HG02571 (cell line): ENCODE measurements at regions not wholly inside any gene's neighbourhood (a gene's known extent, or its start where the extent isn't known, plus 50 kb on each side); places are given as distances from the start of the nearest gene placed in this dataset.

Experiments used
- ATAC-seq: cut with Tn5 transposase; IDR thresholded peaks from one replicate; pipeline ENCODE4 v1.9.1; 2021; ENCODE audit warnings: mild to moderate bottlenecking, moderate library complexity; ENCODE audit not compliant: unreplicated experiment

- no peak for ATAC-seq
These were observed 599.1 kb downstream of the QKI start for GRCh38 chr6:164013480-164014208.

- no peak for ATAC-seq
These were observed 596.8 kb downstream of the QKI start for GRCh38 chr6:164011321-164011720.

GRCh38 chr6:164010441-164011103 is 596.1 kb downstream of the QKI start:
- ATAC-seq: no peak

- no peak for ATAC-seq
These were observed 594.4 kb downstream of the QKI start for GRCh38 chr6:164008902-164009301.

- ATAC-seq: no peak
These were observed 593.4 kb downstream of the QKI start for GRCh38 chr6:164007881-164008280.

GRCh38 chr6:164006459-164006858 is 591.9 kb downstream of the QKI start:
- no peak for ATAC-seq

- ATAC-seq: no peak
These were observed 590.6 kb downstream of the QKI start for GRCh38 chr6:164005004-164005711.

- ATAC-seq: no peak
These were observed 585.8 kb downstream of the QKI start for GRCh38 chr6:164000276-164000675.

GRCh38 chr6:163999475-164000125 is 585.1 kb downstream of the QKI start:
- no peak for ATAC-seq

GRCh38 chr6:163998496-163998895 is 584.0 kb downstream of the QKI start:
- ATAC-seq: no peak

- ATAC-seq: no peak
These were observed 582.0 kb downstream of the QKI start for GRCh38 chr6:163996491-163996890.

- no peak for ATAC-seq
These were observed 580.0 kb downstream of the QKI start for GRCh38 chr6:163994566-163994965.

- no peak for ATAC-seq
These were observed 578.2 kb downstream of the QKI start for GRCh38 chr6:163992701-163993100.

- ATAC-seq: no peak
These were observed 577.5 kb downstream of the QKI start for GRCh38 chr6:163992056-163992455.

- ATAC-seq: no peak
These were observed 576.8 kb downstream of the QKI start for GRCh38 chr6:163991321-163991720.

GRCh38 chr6:163986313-163986712 is 571.8 kb downstream of the QKI start:
- no peak for ATAC-seq

- ATAC-seq: no peak
These were observed 571.2 kb downstream of the QKI start for GRCh38 chr6:163985710-163986109.

GRCh38 chr6:163985040-163985439 is 570.5 kb downstream of the QKI start:
- no peak for ATAC-seq

GRCh38 chr6:163984124-163984936 is 569.8 kb downstream of the QKI start:
- ATAC-seq: no peak

GRCh38 chr6:163983679-163984078 is 569.2 kb downstream of the QKI start:
- no peak for ATAC-seq

- ATAC-seq: no peak
These were observed 559.8 kb downstream of the QKI start for GRCh38 chr6:163974322-163974721.
